PC-3 (cell line): ENCODE measurements at regions not wholly inside any gene's neighbourhood (a gene's known extent, or its start where the extent isn't known, plus 50 kb on each side); places are given as distances from the start of the nearest gene placed in this dataset.
A peak's percentile ranks its signal among the peaks of the same experiment; 100 is the strongest.

Source experiments
- ATAC-seq: fragments of 200-7000 bp; cut with Tn5 transposase; 2 replicates; pipeline ENCODE4 v1.9.1; 2020; ENCODE audit warnings: mild to moderate bottlenecking, moderate library complexity
- BruUV-seq: library from RNA; stranded (reverse); fragments of 400-500 nt; replicated peaks from 2 replicates; lab custom pipeline; 2021; lab: Mats Ljungman, UMichigan
- CTCF ChIA-PET: fragments of 300-600 bp; sonication (Branson Sonifier 250); formaldehyde crosslinking; loops from one replicate; lab custom pipeline; 2022; ENCODE audit warnings: antibody characterized with exemption; lab: Charles Lee
- POLR2A ChIA-PET: fragments of 300-600 bp; sonication (Branson Sonifier 250); formaldehyde crosslinking; loops from one replicate; lab custom pipeline; 2022; ENCODE audit warnings: antibody characterized with exemption; ENCODE audit not compliant: unreplicated experiment; lab: Charles Lee
- DNase-seq: peaks from one replicate; pipeline ENCODE4 v3.0.0-alpha.2; 2015
- H2AFZ ChIP-seq: fragments of 300-600 bp; sonication (generic); 2 replicates; pipeline ENCODE4 v1.6.0; 2016; ENCODE audit warnings: antibody characterized with exemption, low read length
- H3F3A ChIP-seq: fragments of 300-600 bp; sonication (generic); one replicate; pipeline ENCODE4 v1.6.0; 2017; ENCODE audit warnings: antibody characterized with exemption, low read length, control low read depth, mild to moderate bottlenecking; ENCODE audit not compliant: unreplicated experiment
- H3K27ac ChIP-seq: fragments of 300-600 bp; sonication (generic); 2 replicates; pipeline ENCODE4 v1.5.1; 2016; ENCODE audit warnings: mild to moderate bottlenecking, low read length
- H3K27me3 ChIP-seq: fragments of 300-600 bp; sonication (generic); 2 replicates; pipeline ENCODE4 v1.6.1; 2016; ENCODE audit warnings: low read length, mixed read lengths
- H3K36me3 ChIP-seq: fragments of 300-600 bp; sonication (generic); 2 replicates; pipeline ENCODE4 v1.6.1; 2016; ENCODE audit warnings: low read depth, mixed run types, low read length, mixed read lengths
- H3K4me1 ChIP-seq: fragments of 300-600 bp; sonication (generic); 2 replicates; pipeline ENCODE4 v1.5.1; 2016; ENCODE audit warnings: low read length; ENCODE audit not compliant: insufficient read depth
- H3K4me2 ChIP-seq: fragments of 300-600 bp; sonication (generic); 2 replicates; pipeline ENCODE4 v1.6.0; 2016; ENCODE audit warnings: low read length
- H3K4me3 ChIP-seq: fragments of 300-600 bp; sonication (generic); 2 replicates; pipeline ENCODE4 v1.5.1; 2016; ENCODE audit warnings: mild to moderate bottlenecking, low read length, mixed read lengths
- H3K79me2 ChIP-seq: fragments of 300-600 bp; sonication (generic); 2 replicates; pipeline ENCODE4 v1.6.1; 2017; ENCODE audit warnings: low read length, mixed read lengths
- H3K9ac ChIP-seq: fragments of 300-600 bp; sonication (generic); 2 replicates; pipeline ENCODE4 v1.6.0; 2016; ENCODE audit warnings: mild to moderate bottlenecking, low read length
- H3K9me2 ChIP-seq: fragments of 300-600 bp; sonication (generic); replicated peaks from 2 replicates; pipeline ENCODE4 v1.6.1; 2016; ENCODE audit warnings: mixed run types, low read length, mixed read lengths
- H3K9me3 ChIP-seq: fragments of 300-600 bp; sonication (generic); 2 replicates; pipeline ENCODE4 v1.6.1; 2016; ENCODE audit warnings: low read length, mixed read lengths
- H4K20me1 ChIP-seq: fragments of 300-600 bp; sonication (generic); 2 replicates; pipeline ENCODE4 v1.6.1; 2016; ENCODE audit warnings: low read length, mixed read lengths
- EZH2 ChIP-seq: fragments of 300-600 bp; sonication (generic); IDR thresholded peaks from one replicate; pipeline ENCODE4 v1.6.1; 2017; ENCODE audit warnings: antibody characterized with exemption, mild to moderate bottlenecking, low read length; ENCODE audit not compliant: unreplicated experiment
- EZH2phosphoT487 ChIP-seq: fragments of 300-600 bp; sonication (generic); IDR thresholded peaks from 2 replicates; pipeline ENCODE4 v1.6.1; 2018; ENCODE audit warnings: mild to moderate bottlenecking, antibody characterized with exemption, low read length, borderline replicate concordance
- intact Hi-C: fragments of 100-400 bp; cut with micrococcal nuclease; formaldehyde crosslinking; loops from 2 replicates; pipeline ENCODE4 v1.9.0; 2023
- TF ChIP-seq, protein P1 (sequence below): fragments of 300-600 bp; sonication (generic); conservative IDR thresholded peaks from 2 replicates; pipeline ENCODE4 v1.5.1; 2017; ENCODE audit warnings: antibody characterized with exemption, low read depth, mild to moderate bottlenecking, low read length

- H3F3A ChIP-seq, result no peaks in the 10 kb centered on the region
- POLR2A ChIA-PET, result no interaction called here
These were observed 57.4 kb downstream of the NUTM2E start for GRCh38 chr10:79883986-79884385.

DNA sequence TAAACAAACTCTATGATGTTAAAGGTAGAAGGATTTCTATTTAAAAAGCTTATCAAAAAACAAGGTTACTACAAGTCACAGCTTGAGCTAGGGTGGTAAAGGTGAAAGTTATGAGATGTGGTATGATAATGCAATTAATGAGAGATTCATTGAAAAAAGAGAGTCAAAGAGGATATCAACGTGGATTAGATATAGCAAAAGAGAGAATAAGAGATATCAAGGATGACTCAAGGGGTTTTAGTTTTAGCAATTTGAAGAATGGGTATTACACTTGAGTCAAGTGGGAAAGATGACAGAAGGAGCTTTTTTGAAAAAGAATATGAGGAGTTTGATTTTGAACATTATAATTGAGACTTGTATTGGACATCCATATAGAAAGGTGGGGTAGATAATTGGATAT lies 59.8 kb downstream of the NUTM2E start:
- ChIA-PET CTCF (no interaction called here), POLR2A (no interaction called here)
- DNase-seq (no peak), ATAC-seq (no peak)
- H2AFZ ChIP-seq, result no peak overlapping the region
- intact Hi-C loops, result no loop called here
- H3K79me2 ChIP-seq, result no peaks in the 10 kb centered on the region
- H3K9me2 ChIP-seq, result no peaks in the 10 kb centered on the region
- no peaks in the 10 kb centered on the region for H3K4me1 ChIP-seq
- H3K4me3 ChIP-seq, result no peak overlapping the region
- no peaks in the 10 kb centered on the region for H3F3A ChIP-seq
- no peak overlapping the region for H3K4me2 ChIP-seq
- no TSS peak for BruUV-seq
- H4K20me1 ChIP-seq, result no peaks in the 10 kb centered on the region
- H3K9me3 ChIP-seq, result no peaks in the 10 kb centered on the region
- TF ChIP-seq EZH2, result no peak
- TF ChIP-seq, protein P1, sequence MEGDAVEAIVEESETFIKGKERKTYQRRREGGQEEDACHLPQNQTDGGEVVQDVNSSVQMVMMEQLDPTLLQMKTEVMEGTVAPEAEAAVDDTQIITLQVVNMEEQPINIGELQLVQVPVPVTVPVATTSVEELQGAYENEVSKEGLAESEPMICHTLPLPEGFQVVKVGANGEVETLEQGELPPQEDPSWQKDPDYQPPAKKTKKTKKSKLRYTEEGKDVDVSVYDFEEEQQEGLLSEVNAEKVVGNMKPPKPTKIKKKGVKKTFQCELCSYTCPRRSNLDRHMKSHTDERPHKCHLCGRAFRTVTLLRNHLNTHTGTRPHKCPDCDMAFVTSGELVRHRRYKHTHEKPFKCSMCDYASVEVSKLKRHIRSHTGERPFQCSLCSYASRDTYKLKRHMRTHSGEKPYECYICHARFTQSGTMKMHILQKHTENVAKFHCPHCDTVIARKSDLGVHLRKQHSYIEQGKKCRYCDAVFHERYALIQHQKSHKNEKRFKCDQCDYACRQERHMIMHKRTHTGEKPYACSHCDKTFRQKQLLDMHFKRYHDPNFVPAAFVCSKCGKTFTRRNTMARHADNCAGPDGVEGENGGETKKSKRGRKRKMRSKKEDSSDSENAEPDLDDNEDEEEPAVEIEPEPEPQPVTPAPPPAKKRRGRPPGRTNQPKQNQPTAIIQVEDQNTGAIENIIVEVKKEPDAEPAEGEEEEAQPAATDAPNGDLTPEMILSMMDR, result no peak
- TF ChIP-seq EZH2phosphoT487, result no peak
- H3K27ac ChIP-seq, result no peak overlapping the region
- H3K27me3 ChIP-seq, result peaks cover 73% of the 10 kb centered on the region
- no peaks in the 10 kb centered on the region for H3K36me3 ChIP-seq
- H3K9ac ChIP-seq, result no peak overlapping the region

More at GRCh38 chr10:79883986-79884385, 57.4 kb downstream of the NUTM2E start:
- DNase-seq, result no peak
- peaks cover 63% of the 10 kb centered on the region for H3K27me3 ChIP-seq
- no peak overlapping the region for H2AFZ ChIP-seq
- no peaks in the 10 kb centered on the region for H3K36me3 ChIP-seq
- no TSS peak for BruUV-seq
- H3K9ac ChIP-seq, result no peak overlapping the region
- no peak overlapping the region for H3K27ac ChIP-seq
- no peak for TF ChIP-seq EZH2
- TF ChIP-seq, protein P1, result no peak
- no peak for TF ChIP-seq EZH2phosphoT487
- H4K20me1 ChIP-seq, result no peaks in the 10 kb centered on the region
- H3K79me2 ChIP-seq, result no peaks in the 10 kb centered on the region
- H3K4me2 ChIP-seq, result no peak overlapping the region
- H3K4me3 ChIP-seq, result no peak overlapping the region
- intact Hi-C loops, result no loop called here
- ATAC-seq, result peak; percentile 50; the same call in 1 of the 2 replicates
- H3K9me2 ChIP-seq, result no peaks in the 10 kb centered on the region
- H3K9me3 ChIP-seq, result no peaks in the 10 kb centered on the region
- no peaks in the 10 kb centered on the region for H3K4me1 ChIP-seq
- CTCF ChIA-PET, result no interaction called here
